Esophagus squamous epithelium (tissue), 4 donors: ENCODE measurements at regions not wholly inside any gene's neighbourhood (a gene's known extent, or its start where the extent isn't known, plus 50 kb on each side); places are given as distances from the start of the nearest gene placed in this dataset.

Source experiments
- POLR2A ChIP-seq, 4 donors: fragments of 450-650 bp; IDR thresholded peaks; one replicate each; pipeline ENCODE4 v1.6.1; 2017; ENCODE audit warnings: antibody characterized with exemption in 4 of 4, mild to moderate bottlenecking in 4 of 4, moderate library complexity in 3 of 4
- TF ChIP-seq, protein P1 (sequence below), 6 experiments: fragments of 450-650 bp in 4 of 6; fragments of 200-600 bp in 2 of 6; sonication (generic) in 2 of 6; IDR thresholded peaks; one replicate each; pipeline ENCODE4 v1.5.1; 2016 to 2019; ENCODE audit warnings: antibody characterized with exemption in 6 of 6, mild to moderate bottlenecking in 4 of 6, moderate library complexity in 4 of 6

DNA sequence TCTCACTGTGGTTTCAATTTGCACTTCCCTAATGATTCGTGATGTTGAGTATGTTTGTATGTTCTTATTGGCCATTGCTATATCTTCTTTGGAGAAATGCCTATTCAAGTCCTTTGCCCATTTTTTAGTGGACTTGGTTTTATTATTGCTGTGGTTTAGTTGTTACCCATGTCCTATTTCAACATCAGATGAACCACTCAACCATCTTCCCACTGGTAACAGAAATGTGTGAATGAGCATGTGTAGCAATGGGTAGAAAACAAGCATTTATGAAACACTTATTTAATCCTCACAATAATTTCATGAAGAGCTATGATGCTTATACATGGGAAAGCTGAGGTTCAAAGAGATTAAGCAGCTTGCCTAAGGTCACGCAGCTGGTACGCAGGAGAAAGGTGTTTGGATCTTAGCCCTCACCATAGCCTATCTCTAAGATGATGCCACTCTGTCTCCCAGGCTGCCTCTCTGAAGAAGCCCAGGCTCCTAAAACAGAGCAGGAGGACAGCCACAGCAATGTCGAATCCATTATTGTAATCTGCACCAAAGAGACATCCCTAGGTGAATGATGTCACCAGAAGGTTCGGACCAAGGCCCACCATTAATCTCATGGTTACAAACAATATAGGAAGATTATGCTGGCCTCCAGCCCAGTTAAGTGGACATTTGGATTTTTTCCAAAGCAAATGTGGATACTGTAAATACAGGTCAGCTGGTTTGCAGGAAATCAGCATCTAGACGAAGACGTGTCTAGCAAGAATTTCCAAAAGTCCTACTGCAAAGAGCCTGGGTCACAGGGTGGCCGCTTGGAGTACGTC, 447.6 kb upstream of the ZMIZ1 start:
- TF ChIP-seq, protein P1, sequence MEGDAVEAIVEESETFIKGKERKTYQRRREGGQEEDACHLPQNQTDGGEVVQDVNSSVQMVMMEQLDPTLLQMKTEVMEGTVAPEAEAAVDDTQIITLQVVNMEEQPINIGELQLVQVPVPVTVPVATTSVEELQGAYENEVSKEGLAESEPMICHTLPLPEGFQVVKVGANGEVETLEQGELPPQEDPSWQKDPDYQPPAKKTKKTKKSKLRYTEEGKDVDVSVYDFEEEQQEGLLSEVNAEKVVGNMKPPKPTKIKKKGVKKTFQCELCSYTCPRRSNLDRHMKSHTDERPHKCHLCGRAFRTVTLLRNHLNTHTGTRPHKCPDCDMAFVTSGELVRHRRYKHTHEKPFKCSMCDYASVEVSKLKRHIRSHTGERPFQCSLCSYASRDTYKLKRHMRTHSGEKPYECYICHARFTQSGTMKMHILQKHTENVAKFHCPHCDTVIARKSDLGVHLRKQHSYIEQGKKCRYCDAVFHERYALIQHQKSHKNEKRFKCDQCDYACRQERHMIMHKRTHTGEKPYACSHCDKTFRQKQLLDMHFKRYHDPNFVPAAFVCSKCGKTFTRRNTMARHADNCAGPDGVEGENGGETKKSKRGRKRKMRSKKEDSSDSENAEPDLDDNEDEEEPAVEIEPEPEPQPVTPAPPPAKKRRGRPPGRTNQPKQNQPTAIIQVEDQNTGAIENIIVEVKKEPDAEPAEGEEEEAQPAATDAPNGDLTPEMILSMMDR (IDR thresholded peaks at IDR 0.05): no peak
- no peak for TF ChIP-seq POLR2A (IDR thresholded peaks at IDR 0.05)
